HG03280 (cell line): ENCODE measurements at regions not wholly inside any gene's neighbourhood (a gene's known extent, or its start where the extent isn't known, plus 50 kb on each side); places are given as distances from the start of the nearest gene placed in this dataset.

ENCODE experiments used
- ATAC-seq: cut with Tn5 transposase; IDR thresholded peaks from one replicate; pipeline ENCODE4 v1.9.1; 2021; ENCODE audit warnings: mild to moderate bottlenecking, moderate library complexity; ENCODE audit not compliant: unreplicated experiment

- no peak for ATAC-seq
Observed at GRCh38 chr7:69451715-69452114, 146.6 kb upstream of the AUTS2 start.

- ATAC-seq = no peak
Observed at GRCh38 chr7:69452797-69453196, 145.5 kb upstream of the AUTS2 start.

GRCh38 chr7:69457595-69458504 lies 140.4 kb upstream of the AUTS2 start:
- ATAC-seq = no peak

GRCh38 chr7:69464035-69464434 lies 134.2 kb upstream of the AUTS2 start:
- no peak for ATAC-seq

- ATAC-seq = no peak
Observed at GRCh38 chr7:69465262-69465661, 133.0 kb upstream of the AUTS2 start.

- no peak for ATAC-seq
Observed at GRCh38 chr7:69467826-69468225, 130.4 kb upstream of the AUTS2 start.

GRCh38 chr7:69476416-69476815 lies 121.9 kb upstream of the AUTS2 start:
- ATAC-seq = no peak

- no peak for ATAC-seq
Observed at GRCh38 chr7:69482676-69483075, 115.6 kb upstream of the AUTS2 start.

- ATAC-seq = no peak
Observed at GRCh38 chr7:69489533-69489932, 108.7 kb upstream of the AUTS2 start.

GRCh38 chr7:69498671-69499070 lies 99.6 kb upstream of the AUTS2 start:
- no peak for ATAC-seq

- ATAC-seq = no peak
Observed at GRCh38 chr7:69502358-69502757, 95.9 kb upstream of the AUTS2 start.

- no peak for ATAC-seq
Observed at GRCh38 chr7:69504733-69505420, 93.4 kb upstream of the AUTS2 start.

GRCh38 chr7:69508736-69509135 lies 89.5 kb upstream of the AUTS2 start:
- no peak for ATAC-seq

GRCh38 chr7:69510114-69510513 lies 88.2 kb upstream of the AUTS2 start:
- ATAC-seq = no peak

GRCh38 chr7:69515495-69516212 lies 82.6 kb upstream of the AUTS2 start:
- no peak for ATAC-seq

- no peak for ATAC-seq
Observed at GRCh38 chr7:69516238-69516820, 81.9 kb upstream of the AUTS2 start.

GRCh38 chr7:69517985-69518704 lies 80.1 kb upstream of the AUTS2 start:
- no peak for ATAC-seq

- no peak for ATAC-seq
Observed at GRCh38 chr7:69518705-69519077, 79.6 kb upstream of the AUTS2 start.

GRCh38 chr7:69526570-69526969 lies 71.7 kb upstream of the AUTS2 start:
- no peak for ATAC-seq

- no peak for ATAC-seq
Observed at GRCh38 chr7:69527706-69528105, 70.6 kb upstream of the AUTS2 start.

GRCh38 chr7:69531050-69531449 lies 67.2 kb upstream of the AUTS2 start:
- no peak for ATAC-seq
